ENCODE measurements at regions not wholly inside any gene's neighbourhood (a gene's known extent, or its start where the extent isn't known, plus 50 kb on each side); places are given as distances from the start of the nearest gene placed in this dataset.

DNA sequence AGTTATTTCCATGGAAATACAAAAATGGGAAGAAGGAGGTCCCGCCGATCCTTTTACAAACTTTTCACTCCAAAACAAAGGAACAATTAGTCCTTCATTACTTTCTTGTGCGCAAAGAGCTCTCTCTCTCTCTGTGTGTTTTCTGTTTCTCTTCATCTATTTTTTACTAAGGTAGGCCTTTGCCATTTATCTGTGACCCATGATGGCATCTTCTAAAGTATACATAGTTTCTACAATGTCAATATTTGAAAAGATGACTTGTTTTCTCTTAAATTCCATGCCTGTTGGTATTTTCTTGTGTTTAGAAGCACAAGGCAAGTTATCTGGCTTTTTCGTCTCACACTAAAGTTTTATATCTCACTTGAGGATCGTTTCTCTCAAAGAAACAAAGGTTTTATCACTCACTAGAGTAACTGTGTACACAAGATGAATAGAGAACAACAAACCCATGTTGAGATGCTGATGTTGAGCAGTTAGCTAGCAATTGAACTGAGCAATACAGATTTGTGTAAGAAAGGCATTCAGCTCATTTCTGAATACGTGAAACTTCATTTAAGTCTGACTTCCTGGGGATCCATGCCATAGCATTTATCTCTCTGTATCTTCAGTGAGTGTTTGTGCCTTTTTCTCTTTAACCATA, 250.3 kb downstream of the GBA3 start:
- H3K36me3 ChIP-seq (ENCODE audit: control insufficient read depth in 3 of 3, insufficient read depth in 2 of 3, low read depth in 1 of 3, low read length in 3 of 3): no peaks in the 10 kb centered on the region
- no peaks in the 10 kb centered on the region for H3K27me3 ChIP-seq (ENCODE audit: control insufficient read depth in 3 of 3, insufficient read depth in 3 of 3, low read length in 3 of 3)
- H3K9me3 ChIP-seq (ENCODE audit: control insufficient read depth in 2 of 2, insufficient read depth in 1 of 2, low read depth in 1 of 2, low read length in 1 of 2): no peaks in the 10 kb centered on the region
- H3K4me1 ChIP-seq (ENCODE audit: control insufficient read depth in 3 of 3, insufficient read depth in 2 of 3, low read depth in 1 of 3, low read length in 2 of 3): peaks cover 0 to 5% (median 0%) of the 10 kb centered on the region in 3 donors
- no peak overlapping the region for H3K4me3 ChIP-seq (ENCODE audit: low read depth in 1 of 3, low read length in 3 of 3)
- FAIRE-seq (no peak), DNase-seq (no peak)
- WGBS, 3 donors: 77 to 84% (median 84%) methylated on average over 6 of the region's 6 CpGs
- no peak overlapping the region for H3K27ac ChIP-seq (ENCODE audit: low read depth in 1 of 3, low read length in 2 of 3)

DNA sequence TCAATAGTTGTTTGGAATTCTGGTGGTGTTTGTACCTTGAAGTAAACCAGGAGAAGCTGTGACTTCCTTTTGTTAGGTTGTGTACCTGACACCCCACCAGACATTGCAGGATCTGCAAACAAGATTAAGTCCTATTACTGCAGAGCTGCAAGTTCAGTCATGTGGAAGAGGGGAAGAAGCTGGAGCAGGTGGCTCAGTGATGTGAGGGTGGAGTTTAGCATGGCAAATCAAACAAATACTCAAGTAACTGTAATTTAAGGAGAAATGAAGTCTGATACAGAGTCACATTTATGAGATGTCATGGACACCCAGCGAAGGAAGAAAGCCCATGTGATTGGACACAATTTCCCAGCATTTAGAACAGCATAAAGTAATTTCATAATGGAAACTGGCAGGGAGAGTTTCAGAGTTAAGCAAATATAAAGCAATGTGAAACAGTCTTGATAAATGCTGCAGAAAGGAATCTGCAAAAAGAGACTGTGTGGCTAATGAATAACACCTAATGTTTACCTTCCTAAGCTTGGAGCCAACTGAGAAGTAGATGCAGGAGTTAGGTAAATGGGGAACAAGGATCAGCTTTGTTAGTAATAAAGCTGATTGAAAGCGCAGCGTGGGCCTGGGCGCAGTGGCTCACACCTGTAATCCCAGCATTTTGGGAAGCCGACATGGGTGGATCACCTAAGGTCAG, 249.1 kb downstream of the GBA3 start:
- WGBS, 3 donors: 20 to 62% (median 49%) methylated on average over 5 of the region's 5 CpGs
- Histone ChIP-seq H3K36me3 (ENCODE audit: control insufficient read depth in 3 of 3, insufficient read depth in 2 of 3, low read depth in 1 of 3, low read length in 3 of 3) (no peaks in the 10 kb centered on the region), H3K4me3 (ENCODE audit: low read depth in 1 of 3, low read length in 3 of 3) (no peak overlapping the region), H3K27me3 (ENCODE audit: control insufficient read depth in 3 of 3, insufficient read depth in 3 of 3, low read length in 3 of 3) (no peaks in the 10 kb centered on the region), H3K9me3 (ENCODE audit: control insufficient read depth in 2 of 2, insufficient read depth in 1 of 2, low read depth in 1 of 2, low read length in 1 of 2) (no peaks in the 10 kb centered on the region), H3K4me1 (ENCODE audit: control insufficient read depth in 3 of 3, insufficient read depth in 2 of 3, low read depth in 1 of 3, low read length in 2 of 3) (peaks cover 0 to 5% (median 0%) of the 10 kb centered on the region in 3 donors), H3K27ac (ENCODE audit: low read depth in 1 of 3, low read length in 2 of 3) (peak overlapping the region in 1 of 3 donors; percentile 28)
- FAIRE-seq (no peak), DNase-seq (peak; percentile 37 to 57)

DNA sequence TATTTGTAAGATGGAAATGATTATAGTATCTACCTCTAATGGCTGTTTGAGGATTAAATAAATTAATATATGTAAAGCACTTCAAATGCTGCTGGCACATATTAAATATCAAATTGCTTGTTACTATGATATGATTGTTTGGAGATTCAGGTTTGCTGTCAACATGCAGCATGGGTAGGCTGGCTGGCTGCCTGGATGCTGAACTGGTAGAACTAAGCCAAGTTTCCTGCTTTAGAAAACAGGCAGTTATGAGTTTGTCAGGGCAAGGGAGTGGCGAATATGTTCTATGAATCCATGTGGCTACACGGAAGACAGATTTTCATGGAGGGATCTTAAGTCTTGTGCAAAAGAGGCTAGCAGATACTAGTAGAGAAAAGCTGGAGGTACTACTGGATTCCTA, 239.6 kb downstream of the GBA3 start:
- DNase-seq (no peak), FAIRE-seq (no peak)
- Histone ChIP-seq H3K4me1 (ENCODE audit: control insufficient read depth in 3 of 3, insufficient read depth in 2 of 3, low read depth in 1 of 3, low read length in 2 of 3) (no peaks in the 10 kb centered on the region), H3K27ac (ENCODE audit: low read depth in 1 of 3, low read length in 2 of 3) (no peak overlapping the region), H3K27me3 (ENCODE audit: control insufficient read depth in 3 of 3, insufficient read depth in 3 of 3, low read length in 3 of 3) (no peaks in the 10 kb centered on the region), H3K36me3 (ENCODE audit: control insufficient read depth in 3 of 3, insufficient read depth in 2 of 3, low read depth in 1 of 3, low read length in 3 of 3) (no peaks in the 10 kb centered on the region), H3K4me3 (ENCODE audit: low read depth in 1 of 3, low read length in 3 of 3) (no peak overlapping the region), H3K9me3 (ENCODE audit: control insufficient read depth in 2 of 2, insufficient read depth in 1 of 2, low read depth in 1 of 2, low read length in 1 of 2) (peaks cover 0 to 5% of the 10 kb centered on the region in 2 donors)
- 79 to 85% (median 80%) methylated on average over 2 of the region's 2 CpGs for WGBS, 3 donors

DNA sequence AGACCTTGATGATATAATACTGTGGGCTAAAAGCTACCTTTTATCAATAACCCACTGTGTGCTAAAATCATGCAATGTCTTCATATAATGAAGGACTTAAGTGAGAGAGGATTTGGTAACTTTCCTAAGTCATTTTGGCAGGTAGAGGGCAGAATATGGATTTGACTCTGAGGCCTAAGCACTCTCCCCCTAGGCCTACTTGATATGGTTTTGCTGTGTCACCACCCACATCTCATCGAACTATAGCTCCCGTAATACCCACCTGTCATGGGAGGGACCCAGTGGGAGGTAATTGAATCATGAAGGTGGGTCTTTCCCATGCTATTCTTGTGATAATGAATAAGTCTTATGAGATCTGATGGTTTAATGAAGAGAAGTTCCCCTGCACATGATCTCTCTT, 229.7 kb downstream of the GBA3 start:
- H3K9me3 ChIP-seq (ENCODE audit: control insufficient read depth in 2 of 2, insufficient read depth in 1 of 2, low read depth in 1 of 2, low read length in 1 of 2): no peaks in the 10 kb centered on the region
- FAIRE-seq: no peak
- no peak overlapping the region for H3K27ac ChIP-seq (ENCODE audit: low read depth in 1 of 3, low read length in 2 of 3)

DNA sequence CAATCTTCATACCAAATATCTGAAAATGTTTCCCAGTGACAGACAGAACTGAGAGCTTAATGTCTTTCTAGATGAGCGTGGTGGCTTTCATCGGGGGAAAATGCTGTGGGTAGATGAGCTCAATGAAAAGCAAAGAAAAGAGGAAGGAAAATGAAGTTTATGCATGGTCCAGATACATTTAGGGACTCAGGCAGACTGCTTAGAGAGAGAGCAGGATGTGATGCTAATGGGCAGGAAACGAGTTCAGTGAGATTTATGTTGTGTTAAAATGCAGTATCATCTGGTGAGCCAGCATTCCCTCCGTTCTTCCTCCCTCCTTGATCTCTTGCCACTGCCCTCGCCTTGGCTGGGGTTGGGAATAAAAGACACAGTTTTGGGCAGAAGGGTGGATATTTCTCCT, 229.2 kb downstream of the GBA3 start:
- FAIRE-seq: no peak
- Histone ChIP-seq H3K9me3 (ENCODE audit: control insufficient read depth in 2 of 2, insufficient read depth in 1 of 2, low read depth in 1 of 2, low read length in 1 of 2) (no peaks in the 10 kb centered on the region), H3K27ac (ENCODE audit: low read depth in 1 of 3, low read length in 2 of 3) (no peak overlapping the region), H3K36me3 (ENCODE audit: control insufficient read depth in 3 of 3, insufficient read depth in 2 of 3, low read depth in 1 of 3, low read length in 3 of 3) (no peaks in the 10 kb centered on the region), H3K27me3 (ENCODE audit: control insufficient read depth in 3 of 3, insufficient read depth in 3 of 3, low read length in 3 of 3) (no peaks in the 10 kb centered on the region), H3K4me1 (ENCODE audit: control insufficient read depth in 3 of 3, insufficient read depth in 2 of 3, low read depth in 1 of 3, low read length in 2 of 3) (no peaks in the 10 kb centered on the region), H3K4me3 (ENCODE audit: low read depth in 1 of 3, low read length in 3 of 3) (no peak overlapping the region)
- no peak for DNase-seq
- WGBS, 3 donors: 48 to 75% (median 62%) methylated on average over 5 of the region's 5 CpGs

More for the DNA sequence above, 229.7 kb downstream of the GBA3 start:
- Histone ChIP-seq H3K36me3 (ENCODE audit: control insufficient read depth in 3 of 3, insufficient read depth in 2 of 3, low read depth in 1 of 3, low read length in 3 of 3) (no peaks in the 10 kb centered on the region), H3K4me1 (ENCODE audit: control insufficient read depth in 3 of 3, insufficient read depth in 2 of 3, low read depth in 1 of 3, low read length in 2 of 3) (no peaks in the 10 kb centered on the region), H3K4me3 (ENCODE audit: low read depth in 1 of 3, low read length in 3 of 3) (no peak overlapping the region), H3K27me3 (ENCODE audit: control insufficient read depth in 3 of 3, insufficient read depth in 3 of 3, low read length in 3 of 3) (no peaks in the 10 kb centered on the region)
- 86 to 96% (median 92%) methylated on average over 2 of the region's 2 CpGs for WGBS, 3 donors
- no peak for DNase-seq

DNA sequence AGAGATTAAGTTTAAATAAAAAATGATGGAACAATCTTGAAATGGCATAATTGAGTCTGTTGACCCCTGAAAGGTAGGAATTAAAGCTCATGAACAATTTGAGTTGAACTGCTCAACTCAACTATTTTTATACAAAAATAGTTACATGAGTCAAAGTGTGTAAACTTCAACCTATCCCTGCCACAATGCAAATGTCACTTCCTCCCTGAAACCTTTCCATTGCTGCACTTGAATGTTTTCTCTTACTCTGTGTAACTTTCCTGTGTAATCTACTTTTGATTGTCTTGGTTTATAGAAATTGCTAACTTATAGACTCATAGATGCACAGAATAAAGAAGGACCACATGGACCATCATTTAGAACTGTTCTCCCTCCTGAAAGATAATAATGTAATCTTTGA, 218.5 kb downstream of the GBA3 start:
- Histone ChIP-seq H3K4me3 (ENCODE audit: low read depth in 1 of 3, low read length in 3 of 3) (no peak overlapping the region), H3K27ac (ENCODE audit: low read depth in 1 of 3, low read length in 2 of 3) (no peak overlapping the region), H3K4me1 (ENCODE audit: control insufficient read depth in 3 of 3, insufficient read depth in 2 of 3, low read depth in 1 of 3, low read length in 2 of 3) (peaks cover 0 to 2% (median 0%) of the 10 kb centered on the region in 3 donors), H3K27me3 (ENCODE audit: control insufficient read depth in 3 of 3, insufficient read depth in 3 of 3, low read length in 3 of 3) (no peaks in the 10 kb centered on the region), H3K36me3 (ENCODE audit: control insufficient read depth in 3 of 3, insufficient read depth in 2 of 3, low read depth in 1 of 3, low read length in 3 of 3) (no peaks in the 10 kb centered on the region), H3K9me3 (ENCODE audit: control insufficient read depth in 2 of 2, insufficient read depth in 1 of 2, low read depth in 1 of 2, low read length in 1 of 2) (no peaks in the 10 kb centered on the region)
- DNase-seq (no peak), FAIRE-seq (no peak)

DNA sequence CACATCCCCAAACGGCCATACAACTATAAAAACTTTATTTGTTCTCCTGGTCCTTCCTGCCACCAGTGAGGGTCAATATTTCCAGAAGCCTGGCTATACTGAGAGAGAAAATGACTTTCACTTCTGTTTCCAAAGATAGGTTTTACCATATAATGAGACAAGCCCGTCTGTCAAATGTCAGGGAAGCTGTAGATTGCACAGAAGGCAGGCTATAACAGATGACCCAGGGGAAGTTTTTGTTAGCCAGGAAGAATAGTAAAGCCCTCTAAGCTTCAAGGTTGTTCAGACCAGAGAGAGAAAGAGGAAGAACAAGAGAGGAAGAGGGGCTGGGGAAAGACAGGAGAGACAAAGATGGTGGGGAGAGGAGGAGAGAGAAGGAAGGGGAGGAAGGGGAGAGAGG, 217.5 kb downstream of the GBA3 start:
- no peak overlapping the region for H3K27ac ChIP-seq (ENCODE audit: low read depth in 1 of 3, low read length in 2 of 3)
- DNase-seq (no peak), FAIRE-seq (no peak)
- H3K9me3 ChIP-seq (ENCODE audit: control insufficient read depth in 2 of 2, insufficient read depth in 1 of 2, low read depth in 1 of 2, low read length in 1 of 2): no peaks in the 10 kb centered on the region
- no peaks in the 10 kb centered on the region for H3K36me3 ChIP-seq (ENCODE audit: control insufficient read depth in 3 of 3, insufficient read depth in 2 of 3, low read depth in 1 of 3, low read length in 3 of 3)
- no peak overlapping the region for H3K4me3 ChIP-seq (ENCODE audit: low read depth in 1 of 3, low read length in 3 of 3)
- 37 to 47% (median 46%) methylated on average over 2 of the region's 2 CpGs for WGBS, 3 donors
- H3K4me1 ChIP-seq (ENCODE audit: control insufficient read depth in 3 of 3, insufficient read depth in 2 of 3, low read depth in 1 of 3, low read length in 2 of 3): peaks cover 0 to 10% (median 3%) of the 10 kb centered on the region in 3 donors
- no peaks in the 10 kb centered on the region for H3K27me3 ChIP-seq (ENCODE audit: control insufficient read depth in 3 of 3, insufficient read depth in 3 of 3, low read length in 3 of 3)

DNA sequence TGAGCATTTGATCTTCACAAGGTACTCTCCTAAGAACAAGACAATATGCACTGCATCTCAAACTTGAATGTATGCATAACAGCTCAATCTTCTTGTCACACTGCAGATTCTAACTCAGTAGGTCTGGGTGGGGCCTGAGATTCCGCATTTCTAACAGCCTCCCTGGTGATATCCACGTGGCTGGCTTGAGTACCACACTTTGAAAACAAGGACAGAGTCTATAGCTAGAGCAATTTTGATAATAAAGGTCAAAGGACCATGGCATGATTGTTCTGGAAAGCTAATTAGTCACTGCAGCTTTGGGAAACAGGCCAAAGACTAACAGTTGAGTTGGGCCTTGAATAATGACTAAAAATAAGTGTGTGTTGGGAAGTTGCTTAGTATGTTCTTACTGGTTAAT, 213.3 kb downstream of the GBA3 start:
- FAIRE-seq (peak; percentile 44), DNase-seq (peak; percentile 80 to 94)
- Histone ChIP-seq H3K36me3 (ENCODE audit: control insufficient read depth in 3 of 3, insufficient read depth in 2 of 3, low read depth in 1 of 3, low read length in 3 of 3) (no peaks in the 10 kb centered on the region), H3K27ac (ENCODE audit: low read depth in 1 of 3, low read length in 2 of 3) (peak overlapping the region in 1 of 3 donors; percentile 67), H3K9me3 (ENCODE audit: control insufficient read depth in 2 of 2, insufficient read depth in 1 of 2, low read depth in 1 of 2, low read length in 1 of 2) (no peaks in the 10 kb centered on the region), H3K27me3 (ENCODE audit: control insufficient read depth in 3 of 3, insufficient read depth in 3 of 3, low read length in 3 of 3) (no peaks in the 10 kb centered on the region), H3K4me1 (ENCODE audit: control insufficient read depth in 3 of 3, insufficient read depth in 2 of 3, low read depth in 1 of 3, low read length in 2 of 3) (peaks cover 0 to 10% (median 3%) of the 10 kb centered on the region in 3 donors), H3K4me3 (ENCODE audit: low read depth in 1 of 3, low read length in 3 of 3) (no peak overlapping the region)
- 6 to 40% (median 12%) methylated on average over 2 of the region's 2 CpGs for WGBS, 3 donors

All from small intestine (tissue), 7 donors.